HepG2 (cell line): ENCODE measurements at regions not wholly inside any gene's neighbourhood (a gene's known extent, or its start where the extent isn't known, plus 50 kb on each side); places are given as distances from the start of the nearest gene placed in this dataset.

ENCODE experiments used
- ATAC-seq: fragments of 200-7000 bp; cut with Tn5 transposase; 3 replicates; pipeline ENCODE4 v1.9.1; 2020; ENCODE audit warnings: mild to moderate bottlenecking, moderate library complexity
- BruUV-seq: library from RNA; stranded (reverse); fragments of 400-500 nt; replicated peaks from 2 replicates; lab custom pipeline; 2021; lab: Mats Ljungman, UMichigan
- CTCF ChIA-PET: fragments of 300-600 bp; formaldehyde crosslinking; extraction: SDS; loops from one replicate; lab custom pipeline; 2021; ENCODE audit warnings: low total read pairs, inconsistent platforms, low intra/inter-chr PET ratio; lab: Yijun Ruan, JAX
- POLR2A ChIA-PET: fragments of 350-600 bp; sonication (Branson Sonifier 250); formaldehyde crosslinking; loops from one replicate; lab custom pipeline; 2020; ENCODE audit warnings: antibody characterized with exemption, inconsistent platforms; lab: Yijun Ruan, JAX
- DNase-seq: peaks from one replicate; pipeline ENCODE4 v3.0.0-alpha.2; 2015; ENCODE audit warnings: low spot score
- FAIRE-seq: peaks from 3 replicates; lab custom pipeline; 2011; peaks lifted over from hg19 to GRCh38; lab: Jason Lieb, UNC
- H2AFZ ChIP-seq: one replicate; pipeline ENCODE4 v1.6.1; 2011; ENCODE audit warnings: low read length, inconsistent platforms
- H3K27ac ChIP-seq: fragments of 300-600 bp; 3 replicates; pipeline ENCODE4 v1.8.0; 2011; ENCODE audit warnings: mixed run types, mild to moderate bottlenecking, mixed read lengths, low read length, inconsistent platforms; ENCODE audit not compliant: insufficient read depth; ENCODE audit errors: extremely low read length
- H3K27me3 ChIP-seq, 2 experiments: fragments of 200-600 bp in 1 of 2; 2 replicates in 1 of 2; 3 replicates in 1 of 2; pipeline versions ENCODE4 v1.6.0 to v1.8.0; 2011; ENCODE audit warnings: low read length in 2 of 2, mild to moderate bottlenecking in 2 of 2, moderate library complexity in 2 of 2, inconsistent platforms in 1 of 2; ENCODE audit not compliant: insufficient read depth in 2 of 2, control insufficient read depth in 1 of 2
- H3K36me3 ChIP-seq, 2 experiments: fragments of 200-600 bp in 1 of 2; replicated peaks in 1 of 2; 2 replicates in 1 of 2; 3 replicates in 1 of 2; pipeline versions ENCODE4 v1.5.1 to v1.8.0; 2011; ENCODE audit warnings: low read length in 2 of 2, inconsistent platforms in 1 of 2; ENCODE audit not compliant: insufficient read depth in 2 of 2, control insufficient read depth in 1 of 2
- H3K4me1 ChIP-seq: 2 replicates; pipeline ENCODE4 v1.5.1; 2012; ENCODE audit warnings: low read length, inconsistent platforms; ENCODE audit not compliant: insufficient read depth
- H3K4me2 ChIP-seq: 2 replicates; pipeline ENCODE4 v1.6.0; 2011; ENCODE audit warnings: low read depth, low read length, inconsistent platforms
- H3K4me3 ChIP-seq, 3 experiments: fragments of 200-600 bp in 1 of 3; sonication (generic), shearing (Covaris generic) in 1 of 3; replicated peaks in 1 of 3; 2 replicates each; pipeline ENCODE4 v1.5.1; 2011 to 2016; ENCODE audit warnings: low read length in 3 of 3, inconsistent platforms in 2 of 3, low read depth in 2 of 3, mild to moderate bottlenecking in 2 of 3, control low read depth in 1 of 3, mixed read lengths in 1 of 3; ENCODE audit not compliant: insufficient read depth in 1 of 3
- H3K79me2 ChIP-seq: one replicate; pipeline ENCODE4 v1.6.1; 2011; ENCODE audit warnings: low read length, inconsistent platforms; ENCODE audit not compliant: insufficient read depth
- H3K9ac ChIP-seq: 2 replicates; pipeline ENCODE4 v1.6.0; 2011; ENCODE audit warnings: mild to moderate bottlenecking, low read depth, low read length, inconsistent platforms; ENCODE audit not compliant: insufficient read depth
- H3K9me3 ChIP-seq: 2 replicates; pipeline ENCODE4 v1.5.1; 2012; ENCODE audit warnings: mild to moderate bottlenecking, low read length
- H4K20me1 ChIP-seq: 2 replicates; pipeline ENCODE4 v1.6.0; 2011; ENCODE audit warnings: inconsistent platforms, mild to moderate bottlenecking, low read length, moderate library complexity; ENCODE audit not compliant: insufficient read depth
- CC2D1A ChIP-seq: sonication (generic); formaldehyde crosslinking; IDR thresholded peaks from 2 replicates; pipeline ENCODE4 v1.8.1; 2023; ENCODE audit warnings: mild to moderate bottlenecking, missing genetic modification reagents
- ETV6 ChIP-seq: sonication (generic); formaldehyde crosslinking; conservative IDR thresholded peaks from 2 replicates; pipeline ENCODE4 v1.4.0; 2020; ENCODE audit warnings: missing genetic modification reagents
- HIC2 ChIP-seq: sonication (generic); formaldehyde crosslinking; IDR thresholded peaks from 2 replicates; pipeline ENCODE4 v1.9.0; 2022; ENCODE audit warnings: low read depth, missing genetic modification reagents
- ZBTB44 ChIP-seq: sonication (generic); formaldehyde crosslinking; IDR thresholded peaks from 2 replicates; pipeline ENCODE4 v1.4.0; 2020; ENCODE audit warnings: missing genetic modification reagents
- ZMYM3 ChIP-seq: sonication (generic); formaldehyde crosslinking; IDR thresholded peaks from 2 replicates; pipeline ENCODE4 v1.5.1; 2020; ENCODE audit warnings: mild to moderate bottlenecking, missing genetic modification reagents
- ZNF274 ChIP-seq: sonication (generic); formaldehyde crosslinking; IDR thresholded peaks from 2 replicates; pipeline ENCODE4 v1.5.1; 2020; ENCODE audit warnings: mild to moderate bottlenecking, missing genetic modification reagents
- ZNF275 ChIP-seq: sonication (generic); formaldehyde crosslinking; IDR thresholded peaks from 2 replicates; pipeline ENCODE4 v1.8.0; 2022; ENCODE audit warnings: missing genetic modification reagents, mild to moderate bottlenecking, inconsistent platforms, borderline replicate concordance
- ZSCAN30 ChIP-seq: sonication (generic); formaldehyde crosslinking; IDR thresholded peaks from 2 replicates; pipeline ENCODE4 v1.5.0; 2020; ENCODE audit warnings: mild to moderate bottlenecking, missing genetic modification reagents
- WGBS: methylation state at CpG from one replicate; pipeline ENCODE4 v1.1.6; 2017; ENCODE audit warnings: low lambda C conversion rate; 5-methylcytosine and 5-hydroxymethylcytosine counted together
- in situ Hi-C: cut with HindIII; loops from 2 replicates; pipeline ENCODE4 v1.10.0; 2017; ENCODE audit warnings: low pct_unique_long_range_greater_than_20kb; ENCODE audit not compliant: extremely low pct_ligation_motif_present
- intact Hi-C: fragments of 100-400 bp; cut with micrococcal nuclease; formaldehyde crosslinking; loops from one replicate; pipeline ENCODE4 v1.10.0; 2022; ENCODE audit not compliant: unreplicated experiment

- Histone ChIP-seq H3K79me2 (no peaks in the 10 kb centered on the region), H3K4me2 (peak overlapping the region; percentile 91), H4K20me1 (no peaks in the 10 kb centered on the region), H2AFZ (no peak overlapping the region), H3K9ac (no peak overlapping the region), H3K27me3 (no peaks in the 10 kb centered on the region), H3K36me3 (no peaks in the 10 kb centered on the region), H3K9me3 (no peaks in the 10 kb centered on the region), H3K27ac (peak overlapping the region; percentile 70), H3K4me1 (peaks cover 25% of the 10 kb centered on the region), H3K4me3 (peak overlapping the region in 1 of 3 experiments; percentile 66; a peak in 3 of 6 replicates)
- ChIA-PET CTCF (no interaction called here), POLR2A (interaction anchor here (1.8 kb wide), 1 partner anchor 48 kb away, joined by 4 read pairs; no protein-coding TSS in a partner anchor)
- no TSS peak for BruUV-seq
- DNase-seq (no peak), ATAC-seq (no peak), FAIRE-seq (no peak)
- in situ Hi-C loops (no loop called here), intact Hi-C loops (loop anchor here (5.0 kb wide), 2 partner anchors 175 to 270 kb away; no protein-coding TSS in a partner anchor)
- 96% methylated on average over 6 of the region's 6 CpGs for WGBS
- TF ChIP-seq ZSCAN30 (CRISPR knock-in tag) (no peak), CC2D1A (CRISPR knock-in tag) (no peak), ETV6 (CRISPR knock-in tag) (no peak), ZNF275 (CRISPR knock-in tag) (no peak), ZMYM3 (CRISPR knock-in tag) (peak; percentile 53; the same call in 1 of the 2 replicates)
These were observed 109.6 kb upstream of the KLF13 start for GRCh38 chr15:31217067-31217466.

- FAIRE-seq (no peak), DNase-seq (no peak), ATAC-seq (no peak)
- H3K36me3 ChIP-seq = no peaks in the 10 kb centered on the region
- ChIA-PET POLR2A (interaction anchor here (1.8 kb wide), 1 partner anchor 48 kb away, joined by 4 read pairs; no protein-coding TSS in a partner anchor), CTCF (no interaction called here)
- no peak overlapping the region for H3K9ac ChIP-seq
- H4K20me1 ChIP-seq = no peaks in the 10 kb centered on the region
- no peaks in the 10 kb centered on the region for H3K79me2 ChIP-seq
- H3K27me3 ChIP-seq = no peaks in the 10 kb centered on the region
- TF ChIP-seq HIC2 (CRISPR knock-in tag) = no peak
- TF ChIP-seq ZNF274 = no peak
- TF ChIP-seq ZBTB44 = no peak
- no TSS peak for BruUV-seq
- H2AFZ ChIP-seq = no peak overlapping the region
- WGBS = 96% methylated on average over 10 of the region's 10 CpGs
- no peak overlapping the region for H3K4me2 ChIP-seq
- in situ Hi-C loops = no loop called here
- no peak overlapping the region for H3K4me3 ChIP-seq
- intact Hi-C loops = loop anchor here (5.0 kb wide), 2 partner anchors 175 to 270 kb away; no protein-coding TSS in a partner anchor
- H3K4me1 ChIP-seq = peaks cover 30% of the 10 kb centered on the region
- no peak overlapping the region for H3K27ac ChIP-seq
- no peaks in the 10 kb centered on the region for H3K9me3 ChIP-seq
These were observed 108.9 kb upstream of the KLF13 start for GRCh38 chr15:31217566-31218270.
